ENCODE measurements at regions not wholly inside any gene's neighbourhood (a gene's known extent, or its start where the extent isn't known, plus 50 kb on each side); places are given as distances from the start of the nearest gene placed in this dataset.

- DNase-seq (ENCODE audit: low read depth in 2 of 2): no peak
Measured at GRCh38 chr1:157292302-157292701, 154.1 kb upstream of the ETV3 start.

- DNase-seq (ENCODE audit: low read depth in 2 of 2): no peak
Measured at GRCh38 chr1:157291083-157291482, 152.9 kb upstream of the ETV3 start.

- no peak for DNase-seq (ENCODE audit: low read depth in 2 of 2)
Measured at GRCh38 chr1:157289424-157290105, 151.4 kb upstream of the ETV3 start.

GRCh38 chr1:157288996-157289395 lies 150.8 kb upstream of the ETV3 start:
- DNase-seq (ENCODE audit: low read depth in 2 of 2): no peak

GRCh38 chr1:157288492-157288891 lies 150.3 kb upstream of the ETV3 start:
- no peak for DNase-seq (ENCODE audit: low read depth in 2 of 2)

GRCh38 chr1:157288006-157288405 lies 149.8 kb upstream of the ETV3 start:
- DNase-seq (ENCODE audit: low read depth in 2 of 2): no peak

- DNase-seq (ENCODE audit: low read depth in 2 of 2): no peak
Measured at GRCh38 chr1:157287462-157287861, 149.3 kb upstream of the ETV3 start.

- DNase-seq (ENCODE audit: low read depth in 2 of 2): no peak
Measured at GRCh38 chr1:157286646-157287420, 148.6 kb upstream of the ETV3 start.

- DNase-seq (ENCODE audit: low read depth in 2 of 2): no peak
Measured at GRCh38 chr1:157286096-157286495, 147.9 kb upstream of the ETV3 start.

GRCh38 chr1:157284451-157284850 lies 146.3 kb upstream of the ETV3 start:
- DNase-seq (ENCODE audit: low read depth in 2 of 2): no peak

- DNase-seq (ENCODE audit: low read depth in 2 of 2): no peak
Measured at GRCh38 chr1:157279802-157280140, 141.6 kb upstream of the ETV3 start.

- no peak for DNase-seq (ENCODE audit: low read depth in 2 of 2)
Measured at GRCh38 chr1:157279138-157279801, 141.1 kb upstream of the ETV3 start.

GRCh38 chr1:157278383-157279137 lies 140.4 kb upstream of the ETV3 start:
- DNase-seq (ENCODE audit: low read depth in 2 of 2): no peak

GRCh38 chr1:157277913-157278312 lies 139.7 kb upstream of the ETV3 start:
- no peak for DNase-seq (ENCODE audit: low read depth in 2 of 2)

GRCh38 chr1:157277281-157277680 lies 139.1 kb upstream of the ETV3 start:
- DNase-seq (ENCODE audit: low read depth in 2 of 2): no peak

GRCh38 chr1:157274698-157275534 lies 136.7 kb upstream of the ETV3 start:
- no peak for DNase-seq (ENCODE audit: low read depth in 2 of 2)

GRCh38 chr1:157272729-157273524 lies 134.7 kb upstream of the ETV3 start:
- DNase-seq (ENCODE audit: low read depth in 2 of 2): no peak

GRCh38 chr1:157272264-157272663 lies 134.1 kb upstream of the ETV3 start:
- no peak for DNase-seq (ENCODE audit: low read depth in 2 of 2)

GRCh38 chr1:157270705-157271274 lies 132.6 kb upstream of the ETV3 start:
- DNase-seq (ENCODE audit: low read depth in 2 of 2): no peak

Data from activated CD8-positive, alpha-beta memory T cell treated with anti-CD3 and anti-CD28 coated beads for 4 hours (primary cell).